ENCODE measurements at regions not wholly inside any gene's neighbourhood (a gene's known extent, or its start where the extent isn't known, plus 50 kb on each side); places are given as distances from the start of the nearest gene placed in this dataset.

GRCh38 chr7:25704413-25704812 lies 447.6 kb upstream of the NFE2L3 start:
- TF ChIP-seq CTCF (IDR thresholded peaks at IDR 0.05) (no peak), EP300 (IDR thresholded peaks at IDR 0.05) (no peak)

Data from sigmoid colon (tissue), 4 donors.